ENCODE measurements at regions not wholly inside any gene's neighbourhood (a gene's known extent, or its start where the extent isn't known, plus 50 kb on each side); places are given as distances from the start of the nearest gene placed in this dataset.
A peak's percentile ranks its signal among the peaks of the same experiment; 100 is the strongest.

DNA sequence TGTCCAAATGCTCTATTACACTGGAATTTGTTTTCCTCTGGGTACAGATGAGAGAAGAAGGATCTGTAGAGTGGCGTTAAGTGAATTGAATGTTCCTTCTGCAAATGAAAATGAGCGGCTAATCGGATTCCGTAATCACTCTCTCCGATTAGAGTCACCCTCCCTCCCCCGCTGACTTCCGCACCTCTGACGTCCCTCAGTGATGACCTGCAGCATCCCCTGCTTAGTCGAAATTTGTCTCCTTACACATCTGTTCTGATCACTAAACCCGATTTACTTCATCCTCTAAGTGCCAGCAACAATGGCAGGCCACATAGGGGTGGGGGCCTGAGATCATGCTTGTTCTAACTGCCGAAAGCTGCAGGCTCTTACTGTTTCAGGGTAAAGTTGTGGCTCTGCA, 378.7 kb downstream of the SEC16B start:
- no peaks in the 10 kb centered on the region for H3K79me2 ChIP-seq (ENCODE audit: low read depth)
- H3K9me3 ChIP-seq (ENCODE audit: low read depth) = no peaks in the 10 kb centered on the region
- H3K27ac ChIP-seq = no peak overlapping the region
- H3F3A ChIP-seq (ENCODE audit: low read depth) = no peaks in the 10 kb centered on the region
- no peak overlapping the region for H2AFZ ChIP-seq (replicated peaks)
- TF ChIP-seq, protein P1, sequence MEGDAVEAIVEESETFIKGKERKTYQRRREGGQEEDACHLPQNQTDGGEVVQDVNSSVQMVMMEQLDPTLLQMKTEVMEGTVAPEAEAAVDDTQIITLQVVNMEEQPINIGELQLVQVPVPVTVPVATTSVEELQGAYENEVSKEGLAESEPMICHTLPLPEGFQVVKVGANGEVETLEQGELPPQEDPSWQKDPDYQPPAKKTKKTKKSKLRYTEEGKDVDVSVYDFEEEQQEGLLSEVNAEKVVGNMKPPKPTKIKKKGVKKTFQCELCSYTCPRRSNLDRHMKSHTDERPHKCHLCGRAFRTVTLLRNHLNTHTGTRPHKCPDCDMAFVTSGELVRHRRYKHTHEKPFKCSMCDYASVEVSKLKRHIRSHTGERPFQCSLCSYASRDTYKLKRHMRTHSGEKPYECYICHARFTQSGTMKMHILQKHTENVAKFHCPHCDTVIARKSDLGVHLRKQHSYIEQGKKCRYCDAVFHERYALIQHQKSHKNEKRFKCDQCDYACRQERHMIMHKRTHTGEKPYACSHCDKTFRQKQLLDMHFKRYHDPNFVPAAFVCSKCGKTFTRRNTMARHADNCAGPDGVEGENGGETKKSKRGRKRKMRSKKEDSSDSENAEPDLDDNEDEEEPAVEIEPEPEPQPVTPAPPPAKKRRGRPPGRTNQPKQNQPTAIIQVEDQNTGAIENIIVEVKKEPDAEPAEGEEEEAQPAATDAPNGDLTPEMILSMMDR (IDR thresholded peaks at IDR 0.05) = no peak
- no peak for TF ChIP-seq EZH2phosphoT487 (IDR thresholded peaks at IDR 0.05)
- TF ChIP-seq EZH2 (IDR thresholded peaks at IDR 0.05) = no peak
- H3K4me2 ChIP-seq = no peak overlapping the region
- Mint-ChIP-seq H3K9me3 (no peaks in the 10 kb centered on the region), H3K36me3 (no peaks in the 10 kb centered on the region), H3K4me1 (peaks cover 12% of the 10 kb centered on the region), H3K4me3 (no peak overlapping the region), H3K27ac (peak overlapping the region; percentile 24), H3K27me3 (ENCODE audit: insufficient read depth, low read depth) (peaks cover 9% of the 10 kb centered on the region)
- no peaks in the 10 kb centered on the region for H3K27me3 ChIP-seq
- no peaks in the 10 kb centered on the region for H3K36me3 ChIP-seq
- no peak for DNase-seq (ENCODE audit: low spot score)
- H3K9ac ChIP-seq = no peak overlapping the region
- H4K20me1 ChIP-seq (ENCODE audit: low read depth) = no peaks in the 10 kb centered on the region
- H3K4me1 ChIP-seq = peaks cover 4% of the 10 kb centered on the region
- no peak overlapping the region for H3K4me3 ChIP-seq

DNA sequence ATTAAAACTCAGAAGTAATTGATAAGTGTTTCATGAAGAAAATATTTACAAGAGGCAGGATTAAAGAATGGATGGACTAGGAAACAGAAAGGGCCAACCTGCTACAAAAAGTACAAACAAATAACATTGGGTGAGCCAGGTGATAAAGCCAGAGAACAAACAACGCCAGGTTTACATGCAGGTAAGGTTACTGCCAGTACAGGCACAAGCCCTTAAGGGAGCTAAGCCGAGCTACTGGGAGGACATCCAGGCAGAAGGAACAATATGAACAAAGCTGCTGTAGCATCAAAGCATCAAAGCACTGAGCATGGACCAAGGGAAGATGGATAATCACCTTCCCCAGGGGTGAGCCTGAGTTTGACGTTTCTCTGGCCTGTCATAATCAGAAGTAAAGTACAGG, 380.7 kb downstream of the SEC16B start:
- TF ChIP-seq, protein P1 (IDR thresholded peaks at IDR 0.05) = no peak
- TF ChIP-seq EZH2 (IDR thresholded peaks at IDR 0.05) = no peak
- TF ChIP-seq EZH2phosphoT487 (IDR thresholded peaks at IDR 0.05) = no peak
- no peak for DNase-seq (ENCODE audit: low spot score)
- Histone ChIP-seq H3K9ac (no peak overlapping the region), H3K27me3 (no peaks in the 10 kb centered on the region), H3K79me2 (ENCODE audit: low read depth) (no peaks in the 10 kb centered on the region), H3F3A (ENCODE audit: low read depth) (no peaks in the 10 kb centered on the region), H3K4me3 (no peak overlapping the region), H2AFZ (replicated peaks) (no peak overlapping the region), H4K20me1 (ENCODE audit: low read depth) (no peaks in the 10 kb centered on the region), H3K4me2 (no peak overlapping the region), H3K27ac (no peak overlapping the region), H3K4me1 (no peaks in the 10 kb centered on the region), H3K36me3 (no peaks in the 10 kb centered on the region), H3K9me3 (ENCODE audit: low read depth) (no peaks in the 10 kb centered on the region)
- no peak overlapping the region for H3K4me3 Mint-ChIP-seq
- H3K36me3 Mint-ChIP-seq = no peaks in the 10 kb centered on the region
- H3K27ac Mint-ChIP-seq = no peak overlapping the region
- peaks cover 4% of the 10 kb centered on the region for H3K4me1 Mint-ChIP-seq
- peaks cover 6% of the 10 kb centered on the region for H3K27me3 Mint-ChIP-seq (ENCODE audit: insufficient read depth, low read depth)
- H3K9me3 Mint-ChIP-seq = no peaks in the 10 kb centered on the region

DNA sequence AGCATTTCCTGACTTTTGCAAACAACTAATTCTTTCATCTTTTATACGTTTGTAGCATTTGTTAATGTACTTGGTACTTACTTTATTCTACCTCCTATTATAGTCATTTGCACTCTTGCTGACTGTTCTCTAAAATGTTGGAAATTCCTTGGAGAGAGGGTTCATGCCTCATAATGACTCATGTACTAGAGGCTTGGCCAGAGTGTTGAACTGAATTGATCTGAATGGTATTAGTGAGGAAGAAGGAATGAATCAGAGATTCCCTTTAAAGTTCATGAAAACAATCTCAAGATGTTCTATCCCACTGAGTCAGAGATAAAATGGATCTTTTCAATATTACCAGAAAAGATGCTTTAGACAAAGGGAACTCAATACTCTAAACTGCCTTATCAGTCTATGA, 383.4 kb downstream of the SEC16B start:
- Mint-ChIP-seq H3K9me3 (no peaks in the 10 kb centered on the region), H3K36me3 (no peaks in the 10 kb centered on the region), H3K27ac (no peak overlapping the region), H3K27me3 (ENCODE audit: insufficient read depth, low read depth) (peaks cover 3% of the 10 kb centered on the region), H3K4me1 (peaks cover 4% of the 10 kb centered on the region), H3K4me3 (no peak overlapping the region)
- H3K79me2 ChIP-seq (ENCODE audit: low read depth) = no peaks in the 10 kb centered on the region
- H4K20me1 ChIP-seq (ENCODE audit: low read depth) = no peaks in the 10 kb centered on the region
- no peak for DNase-seq (ENCODE audit: low spot score)
- H3K4me2 ChIP-seq = no peak overlapping the region
- TF ChIP-seq EZH2phosphoT487 (IDR thresholded peaks at IDR 0.05) (no peak), EZH2 (IDR thresholded peaks at IDR 0.05) (no peak)
- TF ChIP-seq, protein P1 (IDR thresholded peaks at IDR 0.05) = no peak
- H3F3A ChIP-seq (ENCODE audit: low read depth) = no peaks in the 10 kb centered on the region
- no peak overlapping the region for H3K27ac ChIP-seq
- H3K9ac ChIP-seq = no peak overlapping the region
- H2AFZ ChIP-seq (replicated peaks) = no peak overlapping the region
- H3K4me1 ChIP-seq = no peaks in the 10 kb centered on the region
- H3K27me3 ChIP-seq = no peaks in the 10 kb centered on the region
- no peaks in the 10 kb centered on the region for H3K9me3 ChIP-seq (ENCODE audit: low read depth)
- no peaks in the 10 kb centered on the region for H3K36me3 ChIP-seq
- no peak overlapping the region for H3K4me3 ChIP-seq
